ENCODE measurements at regions not wholly inside any gene's neighbourhood (a gene's known extent, or its start where the extent isn't known, plus 50 kb on each side); places are given as distances from the start of the nearest gene placed in this dataset.

DNA sequence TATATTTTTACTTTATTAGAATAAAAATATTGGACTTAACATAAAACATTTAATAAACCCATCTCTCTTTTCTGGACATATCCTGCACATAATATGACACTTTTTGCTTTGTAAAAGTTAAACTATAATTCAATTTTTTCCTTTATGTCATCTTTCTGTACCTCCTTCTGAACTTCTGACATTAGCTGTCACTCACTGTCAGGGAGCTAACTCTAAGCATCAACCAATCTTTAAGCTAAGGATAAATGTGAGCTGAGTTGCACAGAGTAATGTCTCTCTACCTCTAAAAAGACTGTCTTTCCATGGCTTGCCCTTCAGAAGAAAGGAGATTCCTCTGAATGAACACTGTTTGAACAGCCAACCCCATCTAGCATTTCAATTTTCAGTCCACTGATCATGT lies 948.6 kb upstream of the CHAC2 start:
- no peak for TF ChIP-seq CTCF (IDR thresholded peaks at IDR 0.05; ENCODE audit: borderline replicate concordance, insufficient read depth, low read depth, low read length)
- H3K4me3 ChIP-seq (ENCODE audit: low read depth, low read length) = no peak overlapping the region

GRCh38 chr2:52810460-52810859 lies 957.1 kb upstream of the CHAC2 start:
- no peak for TF ChIP-seq CTCF (IDR thresholded peaks at IDR 0.05; ENCODE audit: borderline replicate concordance, insufficient read depth, low read depth, low read length)
- no peak overlapping the region for H3K4me3 ChIP-seq (ENCODE audit: low read depth, low read length)

- TF ChIP-seq CTCF (IDR thresholded peaks at IDR 0.05; ENCODE audit: borderline replicate concordance, insufficient read depth, low read depth, low read length) = no peak
- no peak overlapping the region for H3K4me3 ChIP-seq (ENCODE audit: low read depth, low read length)
Measured at GRCh38 chr2:52805901-52806410, 961.6 kb upstream of the CHAC2 start.

DNA sequence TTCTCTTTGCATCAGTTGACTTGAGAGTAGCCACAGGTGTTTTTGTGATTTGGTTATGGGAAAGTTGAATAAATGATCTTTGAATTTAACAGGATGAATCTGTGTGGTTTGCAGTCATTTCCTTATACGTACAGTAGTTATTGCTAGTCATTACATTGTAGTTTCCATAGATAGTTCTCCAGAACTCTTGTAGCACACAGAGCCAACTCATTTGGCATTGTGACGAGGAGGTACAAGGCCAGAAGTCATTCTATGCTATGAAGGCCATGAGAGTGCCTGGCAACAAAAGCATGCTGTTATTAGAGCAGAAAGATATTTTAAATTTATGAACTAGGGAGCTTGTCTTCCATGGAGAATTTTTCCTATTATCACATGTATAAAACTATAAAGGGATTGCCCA lies 973.0 kb upstream of the CHAC2 start:
- no peak for TF ChIP-seq CTCF (IDR thresholded peaks at IDR 0.05; ENCODE audit: borderline replicate concordance, insufficient read depth, low read depth, low read length)
- H3K4me3 ChIP-seq (ENCODE audit: low read depth, low read length) = no peak overlapping the region

DNA sequence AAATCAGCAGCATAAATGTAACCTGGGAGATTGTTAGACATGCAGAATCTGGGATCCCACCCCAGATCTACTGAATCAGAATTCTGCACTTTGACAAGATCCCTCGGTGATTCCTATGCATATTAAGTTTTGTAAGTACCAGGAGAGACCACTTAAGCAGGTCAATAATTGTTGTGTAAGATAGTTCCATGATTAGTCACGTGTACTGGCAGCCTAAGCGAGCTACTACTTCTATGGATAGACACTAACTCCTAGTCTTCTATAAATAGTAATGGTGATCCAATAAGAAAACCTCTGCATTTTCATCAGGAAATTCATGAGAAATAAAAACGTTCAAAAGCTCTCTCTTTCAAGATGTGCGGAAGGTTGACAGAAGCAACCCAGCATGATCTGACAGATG lies 988.2 kb upstream of the CHAC2 start:
- no peak overlapping the region for H3K4me3 ChIP-seq (ENCODE audit: low read depth, low read length)
- TF ChIP-seq CTCF (IDR thresholded peaks at IDR 0.05; ENCODE audit: borderline replicate concordance, insufficient read depth, low read depth, low read length) = no peak

DNA sequence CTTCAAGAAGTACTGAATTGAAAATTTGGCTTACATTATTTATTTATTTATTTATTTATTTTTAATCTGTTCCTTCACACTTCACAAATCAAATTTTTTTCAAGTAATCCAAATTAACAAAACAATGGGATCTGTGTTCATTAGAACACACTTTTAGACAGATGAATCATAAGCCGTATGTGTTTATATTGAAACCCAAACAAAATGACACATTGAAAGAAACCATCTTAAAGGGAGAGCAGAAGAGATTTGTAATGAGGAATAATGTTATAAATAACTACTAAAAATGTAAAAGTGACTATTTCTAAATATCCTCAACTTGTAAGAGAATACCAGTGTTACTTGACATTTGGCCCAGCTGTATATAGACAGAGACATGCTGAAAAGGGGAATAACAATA lies 991.0 kb upstream of the CHAC2 start:
- no peak for TF ChIP-seq CTCF (IDR thresholded peaks at IDR 0.05; ENCODE audit: borderline replicate concordance, insufficient read depth, low read depth, low read length)
- H3K4me3 ChIP-seq (ENCODE audit: low read depth, low read length) = no peak overlapping the region

GRCh38 chr2:52775674-52776073 lies 991.9 kb upstream of the CHAC2 start:
- no peak for TF ChIP-seq CTCF (IDR thresholded peaks at IDR 0.05; ENCODE audit: borderline replicate concordance, insufficient read depth, low read depth, low read length)
- no peak overlapping the region for H3K4me3 ChIP-seq (ENCODE audit: low read depth, low read length)
